ENCODE measurements at regions not wholly inside any gene's neighbourhood (a gene's known extent, or its start where the extent isn't known, plus 50 kb on each side); places are given as distances from the start of the nearest gene placed in this dataset.

DNA sequence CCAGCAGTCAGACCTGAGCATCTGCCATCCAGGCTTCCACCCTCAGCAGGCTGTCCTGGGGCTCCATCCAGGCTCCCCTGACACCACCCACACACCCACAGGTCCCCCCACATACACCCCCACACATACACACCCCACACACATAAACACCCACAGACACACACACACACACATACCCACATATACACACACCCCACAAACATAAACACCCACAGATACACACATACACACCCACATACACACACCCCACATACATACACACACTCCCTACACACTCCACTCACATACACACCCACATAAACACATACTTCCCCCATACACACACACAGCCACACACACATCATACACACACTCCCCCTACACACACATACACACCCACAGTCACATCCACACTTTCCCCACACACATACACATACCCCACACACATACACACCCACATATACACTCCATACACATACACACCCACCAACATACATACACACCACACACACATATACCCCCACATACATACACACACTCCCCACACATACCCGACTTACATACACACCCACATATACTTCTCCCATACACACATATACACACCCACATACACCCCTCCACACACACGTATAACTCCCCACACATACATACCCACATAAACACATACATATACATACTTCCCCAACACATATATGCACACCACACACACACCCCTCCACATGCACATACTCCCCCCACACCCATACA is 183.3 kb upstream of the ETAA1 start:
- DNase-seq (ENCODE audit: low read depth): no peak
- TF ChIP-seq CTCF (IDR thresholded peaks at IDR 0.05; ENCODE audit: insufficient read depth, low read length, poor library complexity, severe bottlenecking): no peak
- Histone ChIP-seq H3K4me3 (ENCODE audit: low read depth, low read length) (no peak overlapping the region), H3K27me3 (ENCODE audit: control insufficient read depth, insufficient read depth, low read length) (no peaks in the 10 kb centered on the region), H3K36me3 (ENCODE audit: control insufficient read depth, insufficient read depth, low read length) (no peaks in the 10 kb centered on the region)

GRCh38 chr2:67214585-67215185 is 182.4 kb upstream of the ETAA1 start:
- no peak overlapping the region for H3K4me3 ChIP-seq (ENCODE audit: low read depth, low read length)
- H3K36me3 ChIP-seq (ENCODE audit: control insufficient read depth, insufficient read depth, low read length): no peaks in the 10 kb centered on the region
- no peak for DNase-seq (ENCODE audit: low read depth)
- H3K27me3 ChIP-seq (ENCODE audit: control insufficient read depth, insufficient read depth, low read length): no peaks in the 10 kb centered on the region
- no peak for TF ChIP-seq CTCF (IDR thresholded peaks at IDR 0.05; ENCODE audit: insufficient read depth, low read length, poor library complexity, severe bottlenecking)

- no peak overlapping the region for H3K4me3 ChIP-seq (ENCODE audit: low read depth, low read length)
- H3K27me3 ChIP-seq (ENCODE audit: control insufficient read depth, insufficient read depth, low read length): no peaks in the 10 kb centered on the region
- H3K36me3 ChIP-seq (ENCODE audit: control insufficient read depth, insufficient read depth, low read length): no peaks in the 10 kb centered on the region
- peak; percentile 78 for TF ChIP-seq CTCF (IDR thresholded peaks at IDR 0.05; ENCODE audit: insufficient read depth, low read length, poor library complexity, severe bottlenecking)
- DNase-seq (ENCODE audit: low read depth): no peak
Measured at GRCh38 chr2:67215214-67216055, 181.7 kb upstream of the ETAA1 start.

GRCh38 chr2:67216103-67216502 is 181.0 kb upstream of the ETAA1 start:
- TF ChIP-seq CTCF (IDR thresholded peaks at IDR 0.05; ENCODE audit: insufficient read depth, low read length, poor library complexity, severe bottlenecking): no peak
- H3K36me3 ChIP-seq (ENCODE audit: control insufficient read depth, insufficient read depth, low read length): no peaks in the 10 kb centered on the region
- H3K4me3 ChIP-seq (ENCODE audit: low read depth, low read length): no peak overlapping the region
- H3K27me3 ChIP-seq (ENCODE audit: control insufficient read depth, insufficient read depth, low read length): no peaks in the 10 kb centered on the region
- no peak for DNase-seq (ENCODE audit: low read depth)

DNA sequence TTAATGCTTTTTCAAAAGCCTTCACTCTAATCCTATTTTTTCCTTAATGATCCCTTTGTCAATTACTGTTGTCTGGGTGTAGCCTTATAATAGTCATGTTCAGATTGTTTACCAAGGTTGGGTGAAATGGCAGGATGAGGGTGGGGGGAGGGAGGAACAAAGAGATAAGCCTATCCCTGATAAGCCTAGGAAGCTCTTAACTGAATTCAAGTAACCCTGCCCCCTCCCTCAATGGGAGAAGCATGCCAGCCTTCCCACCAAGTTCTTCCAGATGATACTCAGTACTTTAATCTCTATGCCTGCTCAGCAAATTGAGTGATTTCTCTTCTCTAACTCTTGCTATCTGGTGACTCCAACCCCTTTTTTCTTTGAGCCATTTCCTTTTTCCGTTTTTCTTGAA is 180.3 kb upstream of the ETAA1 start:
- DNase-seq (ENCODE audit: low read depth): no peak
- Histone ChIP-seq H3K27me3 (ENCODE audit: control insufficient read depth, insufficient read depth, low read length) (no peaks in the 10 kb centered on the region), H3K36me3 (ENCODE audit: control insufficient read depth, insufficient read depth, low read length) (no peaks in the 10 kb centered on the region), H3K4me3 (ENCODE audit: low read depth, low read length) (no peak overlapping the region)
- TF ChIP-seq CTCF (IDR thresholded peaks at IDR 0.05; ENCODE audit: insufficient read depth, low read length, poor library complexity, severe bottlenecking): no peak
